Activated naive CD4-positive, alpha-beta T cell treated with anti-CD3 and anti-CD28 coated beads, Interleukin-2, amount 10 ng/mL, durations not matched to agents 7 days and 5 days (primary cell): ENCODE measurements at regions not wholly inside any gene's neighbourhood (a gene's known extent, or its start where the extent isn't known, plus 50 kb on each side); places are given as distances from the start of the nearest gene placed in this dataset.
"Not testable (repeated sequence)": the region's sequence is repeated elsewhere in the genome, so short reads cannot be mapped to it uniquely, and the experiment has no call there.

Experiments used
- CTCF ChIA-PET: fragments of 350-600 bp; sonication (Branson Sonifier 250); formaldehyde crosslinking; loops from one replicate; lab custom pipeline; 2021; ENCODE audit warnings: antibody characterized with exemption; lab: Charles Lee
- DNase-seq: peaks from one replicate; pipeline ENCODE4 v3.0.0-alpha.2; 2020
- H3K27ac Mint-ChIP-seq: one replicate; pipeline ENCODE4 v1.8.0; 2021; ENCODE audit warnings: mild to moderate bottlenecking, moderate library complexity, mixed read lengths
- H3K27me3 Mint-ChIP-seq: one replicate; pipeline ENCODE4 v1.8.0; 2021; ENCODE audit warnings: mild to moderate bottlenecking, mixed read lengths
- H3K36me3 Mint-ChIP-seq: one replicate; pipeline ENCODE4 v1.8.0; 2021; ENCODE audit warnings: mixed read lengths
- H3K4me1 Mint-ChIP-seq: one replicate; pipeline ENCODE4 v1.8.0; 2021; ENCODE audit warnings: mixed read lengths
- H3K4me3 Mint-ChIP-seq: one replicate; pipeline ENCODE4 v1.8.0; 2021; ENCODE audit warnings: mild to moderate bottlenecking, moderate library complexity, mixed read lengths
- H3K9me3 Mint-ChIP-seq: one replicate; pipeline ENCODE4 v1.8.0; 2021; ENCODE audit warnings: mixed read lengths

DNA sequence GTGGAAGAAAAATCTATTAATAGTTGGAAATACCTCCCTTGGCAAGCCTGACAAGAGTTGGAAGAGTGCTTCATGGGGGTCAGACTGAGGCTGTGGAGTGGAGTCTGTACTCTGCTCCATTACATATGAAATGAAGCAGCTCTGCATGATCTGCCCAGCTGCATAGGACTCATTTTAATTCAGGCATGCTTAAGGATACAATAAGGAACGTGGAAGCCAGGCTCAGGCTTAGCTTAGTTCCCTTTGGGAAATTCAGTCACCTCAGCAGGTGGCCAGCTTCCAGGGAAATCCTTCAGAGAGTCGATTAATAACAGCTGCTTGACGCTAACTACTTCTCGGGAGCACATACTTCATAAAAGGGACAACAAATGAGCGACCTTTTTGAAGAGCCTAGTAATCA is 1672.9 kb upstream of the WWC1 start:
- DNase-seq, result no peak
- no peak overlapping the region for H3K27ac Mint-ChIP-seq
- peaks cover 18% of the 10 kb centered on the region for H3K9me3 Mint-ChIP-seq
- no peak overlapping the region for H3K4me3 Mint-ChIP-seq
- no peaks in the 10 kb centered on the region for H3K36me3 Mint-ChIP-seq
- CTCF ChIA-PET, result no interaction called here
- H3K4me1 Mint-ChIP-seq, result no peaks in the 10 kb centered on the region
- no peaks in the 10 kb centered on the region for H3K27me3 Mint-ChIP-seq

DNA sequence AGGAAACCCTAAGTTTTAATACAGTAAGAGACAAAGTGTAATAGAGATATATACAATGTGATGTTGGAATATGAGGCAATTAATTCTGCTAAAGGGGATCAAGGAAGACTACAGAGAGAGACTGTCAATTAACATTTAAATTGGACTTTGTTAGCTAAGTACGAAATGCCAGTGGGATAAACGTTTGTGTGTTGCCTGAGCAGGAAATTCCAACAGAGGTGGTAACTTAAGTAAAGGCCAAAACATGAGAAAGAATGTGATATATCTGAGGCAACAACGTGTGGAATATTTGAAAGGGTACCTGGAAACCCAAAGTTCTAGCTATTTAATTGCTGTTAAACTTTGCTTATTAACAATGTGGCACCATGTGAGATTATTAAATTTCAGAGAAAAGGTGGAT is 1666.9 kb upstream of the WWC1 start:
- peaks cover 5% of the 10 kb centered on the region for H3K9me3 Mint-ChIP-seq
- CTCF ChIA-PET, result no interaction called here
- no peak overlapping the region for H3K27ac Mint-ChIP-seq
- DNase-seq, result no peak
- no peak overlapping the region for H3K4me3 Mint-ChIP-seq
- H3K36me3 Mint-ChIP-seq, result no peaks in the 10 kb centered on the region
- no peaks in the 10 kb centered on the region for H3K4me1 Mint-ChIP-seq
- no peaks in the 10 kb centered on the region for H3K27me3 Mint-ChIP-seq

GRCh38 chr5:166625210-166625865 is 1666.1 kb upstream of the WWC1 start:
- no peak overlapping the region for H3K4me3 Mint-ChIP-seq
- H3K27me3 Mint-ChIP-seq, result no peaks in the 10 kb centered on the region
- H3K36me3 Mint-ChIP-seq, result no peaks in the 10 kb centered on the region
- no peak overlapping the region for H3K27ac Mint-ChIP-seq
- CTCF ChIA-PET, result no interaction called here
- H3K4me1 Mint-ChIP-seq, result no peaks in the 10 kb centered on the region
- peaks cover 5% of the 10 kb centered on the region for H3K9me3 Mint-ChIP-seq
- no peak for DNase-seq

GRCh38 chr5:166637295-166637694 is 1654.2 kb upstream of the WWC1 start:
- H3K4me3 Mint-ChIP-seq, result no peak overlapping the region
- CTCF ChIA-PET, result no interaction called here
- H3K4me1 Mint-ChIP-seq, result no peaks in the 10 kb centered on the region
- DNase-seq, result no peak
- peaks cover 6% of the 10 kb centered on the region for H3K9me3 Mint-ChIP-seq
- H3K27ac Mint-ChIP-seq, result no peak overlapping the region
- no peaks in the 10 kb centered on the region for H3K36me3 Mint-ChIP-seq
- no peaks in the 10 kb centered on the region for H3K27me3 Mint-ChIP-seq

- Mint-ChIP-seq H3K4me3 (no peak overlapping the region), H3K4me1 (no peaks in the 10 kb centered on the region), H3K27ac (no peak overlapping the region), H3K9me3 (peaks cover 8% of the 10 kb centered on the region), H3K27me3 (no peaks in the 10 kb centered on the region), H3K36me3 (no peaks in the 10 kb centered on the region)
- CTCF ChIA-PET, result no interaction called here
- no peak for DNase-seq
Observed at GRCh38 chr5:166639151-166639550, 1652.3 kb upstream of the WWC1 start.

DNA sequence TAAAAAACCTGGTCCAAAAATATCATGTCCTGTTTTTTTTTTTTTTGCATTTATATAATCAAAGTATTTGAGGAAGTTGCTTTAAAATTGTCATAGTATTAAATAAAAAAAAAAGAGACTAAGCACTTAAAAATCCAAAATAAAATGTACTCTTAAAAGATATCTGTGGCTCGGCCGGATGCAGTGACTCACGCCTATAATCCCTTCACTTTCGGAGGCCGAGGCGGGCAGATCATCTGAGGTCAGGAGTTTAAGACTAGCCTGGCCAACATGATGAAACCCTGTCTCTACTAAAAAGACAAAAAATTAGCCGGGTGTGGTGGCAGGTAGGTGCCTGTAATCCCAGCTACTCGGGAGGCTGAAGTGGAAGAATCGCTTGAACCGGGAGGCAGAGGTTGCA is 1651.3 kb upstream of the WWC1 start:
- H3K27me3 Mint-ChIP-seq, CTCF ChIA-PET, DNase-seq, H3K27ac Mint-ChIP-seq, H3K36me3 Mint-ChIP-seq, H3K4me3 Mint-ChIP-seq, H3K4me1 Mint-ChIP-seq: not testable (repeated sequence)
- peaks cover 13% of the 10 kb centered on the region for H3K9me3 Mint-ChIP-seq

DNA sequence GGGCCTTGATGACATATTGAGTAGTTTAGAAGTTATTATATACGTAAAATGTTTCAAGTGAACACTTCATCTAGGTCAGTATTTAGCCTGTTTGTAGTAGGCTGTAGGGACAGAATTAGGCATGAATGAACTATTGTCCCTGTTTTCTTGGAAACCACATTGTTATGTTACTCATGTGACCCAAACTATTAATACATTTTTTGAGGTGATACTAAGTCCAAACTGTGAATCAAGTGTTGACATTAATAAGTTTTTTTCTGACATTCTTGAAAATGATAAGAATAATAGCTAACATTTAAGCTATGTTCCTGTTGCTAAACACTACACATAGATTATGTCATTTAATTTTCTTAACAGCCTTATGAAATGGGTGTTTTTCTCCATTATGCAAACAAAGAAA is 1642.7 kb upstream of the WWC1 start:
- Mint-ChIP-seq H3K4me3 (no peak overlapping the region), H3K27ac (no peak overlapping the region), H3K9me3 (peaks cover 5% of the 10 kb centered on the region), H3K27me3 (no peaks in the 10 kb centered on the region), H3K36me3 (no peaks in the 10 kb centered on the region), H3K4me1 (no peaks in the 10 kb centered on the region)
- DNase-seq, result no peak
- CTCF ChIA-PET, result no interaction called here

GRCh38 chr5:166649676-166650075 is 1641.8 kb upstream of the WWC1 start:
- Mint-ChIP-seq H3K27me3 (no peaks in the 10 kb centered on the region), H3K4me3 (no peak overlapping the region), H3K27ac (no peak overlapping the region), H3K9me3 (no peaks in the 10 kb centered on the region), H3K4me1 (no peaks in the 10 kb centered on the region), H3K36me3 (no peaks in the 10 kb centered on the region)
- CTCF ChIA-PET, result no interaction called here
- no peak for DNase-seq

DNA sequence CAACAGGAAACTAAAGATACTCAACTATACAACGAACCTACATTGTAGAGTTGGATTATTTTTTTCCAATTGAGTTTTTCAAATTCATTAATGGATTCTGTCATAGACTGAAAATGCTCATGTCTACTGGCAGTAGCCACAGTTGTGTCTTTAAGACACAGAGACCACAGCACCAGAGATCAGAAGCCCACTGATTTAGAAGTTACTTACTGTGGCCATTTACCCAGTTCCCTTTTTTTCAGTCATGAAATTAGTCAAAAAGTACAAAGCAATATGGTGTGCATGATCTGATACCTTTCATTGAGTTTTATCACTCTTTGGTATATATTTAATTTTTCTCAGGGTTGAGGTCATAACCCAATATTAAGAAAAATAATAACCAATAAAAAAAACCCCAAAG is 1640.2 kb upstream of the WWC1 start:
- H3K27ac Mint-ChIP-seq, result no peak overlapping the region
- no peaks in the 10 kb centered on the region for H3K27me3 Mint-ChIP-seq
- no peak for DNase-seq
- CTCF ChIA-PET, result no interaction called here
- H3K4me1 Mint-ChIP-seq, result no peaks in the 10 kb centered on the region
- H3K9me3 Mint-ChIP-seq, result no peaks in the 10 kb centered on the region
- no peaks in the 10 kb centered on the region for H3K36me3 Mint-ChIP-seq
- no peak overlapping the region for H3K4me3 Mint-ChIP-seq

DNA sequence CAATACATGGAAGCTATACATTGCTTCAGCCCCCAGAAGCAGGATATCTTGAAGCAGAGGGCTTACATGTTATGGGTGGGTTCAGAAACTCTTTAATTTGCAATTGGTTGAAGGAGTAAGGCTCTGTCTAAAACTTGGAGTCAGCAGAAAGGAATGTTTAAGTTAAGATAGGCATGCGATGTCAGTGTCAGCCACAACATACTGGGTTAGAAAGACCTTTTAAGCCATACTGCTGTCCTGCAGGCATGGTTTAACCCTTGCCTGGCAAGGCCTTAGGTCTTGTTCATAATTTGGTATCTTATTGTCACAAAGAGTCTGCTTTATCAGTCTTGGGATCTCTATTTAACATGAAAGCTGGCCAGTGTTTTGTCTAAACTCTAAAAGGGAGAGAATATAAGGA is 1619.6 kb upstream of the WWC1 start:
- H3K4me1 Mint-ChIP-seq, result no peaks in the 10 kb centered on the region
- CTCF ChIA-PET, result no interaction called here
- H3K27me3 Mint-ChIP-seq, result no peaks in the 10 kb centered on the region
- H3K4me3 Mint-ChIP-seq, result no peak overlapping the region
- DNase-seq, result no peak
- no peaks in the 10 kb centered on the region for H3K36me3 Mint-ChIP-seq
- peaks cover 12% of the 10 kb centered on the region for H3K9me3 Mint-ChIP-seq
- no peak overlapping the region for H3K27ac Mint-ChIP-seq

DNA sequence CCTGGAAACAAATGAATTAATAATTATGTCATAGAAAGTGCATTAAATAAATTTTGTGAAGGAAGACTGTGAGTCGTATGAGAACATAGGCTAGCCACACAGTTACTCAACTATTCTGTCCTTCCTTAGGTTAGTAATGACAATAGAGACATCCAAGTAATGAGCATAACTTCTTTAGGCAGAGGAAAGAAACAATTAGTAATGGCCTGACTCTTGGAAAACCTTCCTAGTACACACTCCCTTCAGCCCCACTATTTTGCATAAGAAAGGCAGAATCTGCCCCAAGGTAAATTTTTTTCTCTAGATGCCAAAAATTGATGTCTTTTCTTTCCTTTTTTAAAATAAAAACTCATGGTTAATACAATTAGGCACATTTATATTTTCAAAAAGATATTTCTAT is 1619.0 kb upstream of the WWC1 start:
- Mint-ChIP-seq H3K4me1 (no peaks in the 10 kb centered on the region), H3K4me3 (no peak overlapping the region), H3K27me3 (no peaks in the 10 kb centered on the region), H3K27ac (no peak overlapping the region), H3K36me3 (no peaks in the 10 kb centered on the region), H3K9me3 (peaks cover 12% of the 10 kb centered on the region)
- no peak for DNase-seq
- CTCF ChIA-PET, result no interaction called here

DNA sequence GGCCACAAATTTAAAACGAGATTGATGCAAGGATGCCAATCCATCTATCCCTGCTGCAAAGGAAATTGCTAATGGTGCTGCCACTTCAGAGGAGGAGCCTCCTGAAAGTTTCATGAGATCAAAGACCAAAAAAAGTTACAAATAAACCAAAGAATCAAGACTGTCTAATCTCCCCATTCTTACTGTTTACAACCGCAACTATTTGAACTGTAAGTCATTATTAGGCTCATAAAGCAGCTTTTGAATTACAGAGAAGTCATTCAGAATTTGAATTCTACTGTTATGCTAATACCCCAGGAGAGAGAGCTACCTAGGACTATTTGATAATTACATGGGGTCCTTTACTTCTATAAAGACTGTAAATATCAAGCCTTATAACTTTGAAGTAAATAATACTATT is 1613.6 kb upstream of the WWC1 start:
- H3K4me1 Mint-ChIP-seq, result no peaks in the 10 kb centered on the region
- no peaks in the 10 kb centered on the region for H3K36me3 Mint-ChIP-seq
- peaks cover 12% of the 10 kb centered on the region for H3K9me3 Mint-ChIP-seq
- no peaks in the 10 kb centered on the region for H3K27me3 Mint-ChIP-seq
- H3K4me3 Mint-ChIP-seq, result no peak overlapping the region
- CTCF ChIA-PET, result no interaction called here
- DNase-seq, result no peak
- no peak overlapping the region for H3K27ac Mint-ChIP-seq

DNA sequence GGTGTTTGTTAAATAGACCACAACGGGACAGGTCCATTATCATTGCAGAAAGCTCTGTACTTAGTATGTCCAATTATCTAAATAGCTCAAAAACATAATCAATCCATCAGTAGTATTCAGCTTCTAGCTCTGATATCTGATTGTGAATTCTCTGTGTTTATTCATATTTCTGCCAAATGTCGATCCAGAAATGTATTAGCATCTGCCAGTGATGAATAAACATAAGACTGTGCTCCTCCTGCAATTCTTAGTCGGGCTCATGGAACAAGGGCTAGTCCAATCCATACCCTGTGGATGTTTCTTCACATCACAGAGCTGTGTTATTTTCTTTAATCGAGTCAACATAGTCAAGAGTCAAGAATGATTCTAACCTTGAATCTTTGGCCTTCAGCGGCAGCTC is 1612.1 kb upstream of the WWC1 start:
- CTCF ChIA-PET, result no interaction called here
- Mint-ChIP-seq H3K4me3 (no peak overlapping the region), H3K36me3 (no peaks in the 10 kb centered on the region), H3K27me3 (no peaks in the 10 kb centered on the region), H3K4me1 (no peaks in the 10 kb centered on the region), H3K9me3 (peaks cover 10% of the 10 kb centered on the region), H3K27ac (no peak overlapping the region)
- DNase-seq, result no peak

DNA sequence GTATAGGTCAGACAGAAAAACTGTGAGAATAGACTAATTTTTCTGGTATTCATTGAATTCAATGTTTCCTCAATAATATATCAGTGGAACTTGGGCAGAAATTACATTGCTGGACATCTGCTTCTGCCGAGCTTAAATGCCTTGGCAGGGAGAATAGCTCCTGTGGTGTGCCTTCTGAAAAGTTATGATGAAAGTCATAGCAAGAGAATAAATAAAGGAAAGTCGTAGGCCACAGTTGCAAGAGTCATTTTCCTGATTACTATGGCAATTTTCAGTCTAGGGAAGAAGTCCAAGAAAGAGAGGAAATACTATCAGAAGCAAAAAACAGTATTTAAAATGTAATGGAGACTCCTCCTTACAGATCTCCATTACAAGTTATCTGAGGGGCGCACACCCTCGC is 1596.1 kb upstream of the WWC1 start:
- Mint-ChIP-seq H3K27me3 (no peaks in the 10 kb centered on the region), H3K4me1 (no peaks in the 10 kb centered on the region), H3K4me3 (no peak overlapping the region), H3K9me3 (peaks cover 10% of the 10 kb centered on the region), H3K36me3 (no peaks in the 10 kb centered on the region), H3K27ac (no peak overlapping the region)
- CTCF ChIA-PET, result no interaction called here
- DNase-seq, result no peak

GRCh38 chr5:166708291-166708690 is 1583.2 kb upstream of the WWC1 start:
- no peak overlapping the region for H3K4me3 Mint-ChIP-seq
- no peak overlapping the region for H3K27ac Mint-ChIP-seq
- H3K9me3 Mint-ChIP-seq, result no peaks in the 10 kb centered on the region
- H3K27me3 Mint-ChIP-seq, result no peaks in the 10 kb centered on the region
- H3K4me1 Mint-ChIP-seq, result no peaks in the 10 kb centered on the region
- no peak for DNase-seq
- no peaks in the 10 kb centered on the region for H3K36me3 Mint-ChIP-seq
- CTCF ChIA-PET, result no interaction called here

GRCh38 chr5:166709691-166710090 is 1581.8 kb upstream of the WWC1 start:
- Mint-ChIP-seq H3K9me3 (no peaks in the 10 kb centered on the region), H3K27ac (no peak overlapping the region), H3K4me1 (no peaks in the 10 kb centered on the region), H3K36me3 (no peaks in the 10 kb centered on the region), H3K4me3 (no peak overlapping the region), H3K27me3 (no peaks in the 10 kb centered on the region)
- DNase-seq, result no peak
- CTCF ChIA-PET, result no interaction called here
